ENCODE measurements at regions not wholly inside any gene's neighbourhood (a gene's known extent, or its start where the extent isn't known, plus 50 kb on each side); places are given as distances from the start of the nearest gene placed in this dataset.

GRCh38 chr3:41141433-41142167, 57.7 kb upstream of the CTNNB1 start:
- no peak for FAIRE-seq
- Histone ChIP-seq H3K9me3 (replicated peaks; ENCODE audit: control insufficient read depth, insufficient read depth, low read depth, low read length) (no peaks in the 10 kb centered on the region), H2AFZ (ENCODE audit: low read depth, low read length) (no peak overlapping the region), H3K4me3 (no peak overlapping the region), H3K79me2 (ENCODE audit: control insufficient read depth, insufficient read depth, low read length) (no peaks in the 10 kb centered on the region), H3K9me1 (ENCODE audit: control insufficient read depth, insufficient read depth, low read length) (no peaks in the 10 kb centered on the region), H3K27me3 (ENCODE audit: control insufficient read depth in 2 of 2, insufficient read depth in 2 of 2, low read length in 2 of 2) (peaks cover 9 to 20% of the 10 kb centered on the region in 2 experiments; a peak in 3 of 5 replicates), H3K9ac (ENCODE audit: insufficient read depth in 1 of 2, low read depth in 2 of 2, low read length in 2 of 2) (no peak overlapping the region), H3K27ac (ENCODE audit: extremely low read depth, low read depth, low read length) (no peak overlapping the region), H4K20me1 (replicated peaks; ENCODE audit: control insufficient read depth, insufficient read depth, low read length) (no peaks in the 10 kb centered on the region), H3K4me1 (replicated peaks in 1 of 2; ENCODE audit: control insufficient read depth in 2 of 2, insufficient read depth in 2 of 2, low read length in 2 of 2) (no peaks in the 10 kb centered on the region), H3K4me2 (ENCODE audit: insufficient read depth, low read length) (no peak overlapping the region), H3K36me3 (ENCODE audit: control insufficient read depth, insufficient read depth, low read length) (no peaks in the 10 kb centered on the region)
- in situ Hi-C loops (cut with MboI) (no loop called here), intact Hi-C loops (cut with micrococcal nuclease) (no loop called here)
- POLR2A ChIA-PET, result no interaction called here
- 0% methylated on average over 7 of the region's 7 CpGs for WGBS (ENCODE audit: insufficient coverage, low coverage, missing lambda C conversion rate)
- BruUV-seq (replicated peaks), result no TSS peak
- CTCF ChIA-PET (ENCODE audit: low intra/inter-chr PET ratio), result no interaction called here
- no peak for TF ChIP-seq ZNF274 (IDR thresholded peaks at IDR 0.05; ENCODE audit: borderline replicate concordance, low read depth, low read length)
- TF ChIP-seq NFIC (IDR thresholded peaks at IDR 0.05), result peak; percentile 60
- DNase-seq (ENCODE audit: extremely low read depth in 1 of 4, low spot score in 3 of 4), result no peak
- ATAC-seq, result no peak

- no peak for TF ChIP-seq ZFPM2 (CRISPR knock-in tag; IDR thresholded peaks at IDR 0.05)
- TF ChIP-seq HOMEZ (CRISPR knock-in tag; IDR thresholded peaks at IDR 0.05), result no peak
- ATAC-seq, result no peak
- no peak overlapping the region for H3K27ac ChIP-seq (ENCODE audit: extremely low read depth, low read depth, low read length)
Measured at GRCh38 chr3:41143421-41144031, 55.8 kb upstream of the CTNNB1 start.

More at GRCh38 chr3:41143421-41144031, 55.8 kb upstream of the CTNNB1 start:
- no peaks in the 10 kb centered on the region for H4K20me1 ChIP-seq (replicated peaks; ENCODE audit: control insufficient read depth, insufficient read depth, low read length)
- DNase-seq (ENCODE audit: extremely low read depth in 1 of 4, low spot score in 3 of 4) (no peak), FAIRE-seq (no peak)
- H3K9ac ChIP-seq (ENCODE audit: insufficient read depth in 1 of 2, low read depth in 2 of 2, low read length in 2 of 2), result no peak overlapping the region
- POLR2A ChIA-PET, result no interaction called here
- H3K9me1 ChIP-seq (ENCODE audit: control insufficient read depth, insufficient read depth, low read length), result no peaks in the 10 kb centered on the region
- CTCF ChIA-PET (ENCODE audit: low intra/inter-chr PET ratio), result interaction anchor here (0.7 kb wide), 1 partner anchor 1996 kb away, joined by 3 read pairs; no protein-coding TSS in a partner anchor
- peaks cover 9 to 15% of the 10 kb centered on the region in 2 experiments; a peak in 3 of 5 replicates for H3K27me3 ChIP-seq (ENCODE audit: control insufficient read depth in 2 of 2, insufficient read depth in 2 of 2, low read length in 2 of 2)
- no peak overlapping the region for H3K4me2 ChIP-seq (ENCODE audit: insufficient read depth, low read length)
- no TSS peak for BruUV-seq (replicated peaks)
- H3K4me3 ChIP-seq, result no peak overlapping the region
- no peak overlapping the region for H2AFZ ChIP-seq (ENCODE audit: low read depth, low read length)
- H3K4me1 ChIP-seq (replicated peaks in 1 of 2; ENCODE audit: control insufficient read depth in 2 of 2, insufficient read depth in 2 of 2, low read length in 2 of 2), result no peaks in the 10 kb centered on the region
- H3K9me3 ChIP-seq (replicated peaks; ENCODE audit: control insufficient read depth, insufficient read depth, low read depth, low read length), result no peaks in the 10 kb centered on the region
- intact Hi-C loops (cut with micrococcal nuclease) (no loop called here), in situ Hi-C loops (cut with MboI) (no loop called here)
- 2% methylated on average over 3 of the region's 3 CpGs for WGBS (ENCODE audit: insufficient coverage, low coverage, missing lambda C conversion rate)
- no peaks in the 10 kb centered on the region for H3K79me2 ChIP-seq (ENCODE audit: control insufficient read depth, insufficient read depth, low read length)
- H3K36me3 ChIP-seq (ENCODE audit: control insufficient read depth, insufficient read depth, low read length), result no peaks in the 10 kb centered on the region
